Uterus (tissue), 3 donors: ENCODE measurements at regions not wholly inside any gene's neighbourhood (a gene's known extent, or its start where the extent isn't known, plus 50 kb on each side); places are given as distances from the start of the nearest gene placed in this dataset.
A peak's percentile ranks its signal among the peaks of the same experiment; 100 is the strongest.

ENCODE experiments used
- DNase-seq, 2 donors: peaks; one replicate each; pipeline ENCODE4 v3.0.0-alpha.2; 2019 to 2020
- H3K27ac ChIP-seq, 2 donors: fragments of 200-600 bp; sonication (generic); 1 replicate in 1 of 2; 2 replicates in 1 of 2; pipeline ENCODE4 v1.5.1; 2016 to 2018
- H3K27me3 ChIP-seq, 2 donors: fragments of 200-600 bp; sonication (generic); one replicate each; pipeline ENCODE4 v1.5.1; 2018 to 2019; ENCODE audit warnings: control low read depth in 1 of 2
- H3K36me3 ChIP-seq, 2 donors: fragments of 200-600 bp; sonication (generic); one replicate each; pipeline ENCODE4 v1.5.1; 2019; ENCODE audit warnings: control low read depth in 1 of 2
- H3K4me1 ChIP-seq, 2 donors: fragments of 200-600 bp; sonication (generic); one replicate each; pipeline ENCODE4 v1.5.1; 2018 to 2019; ENCODE audit warnings: control low read depth in 1 of 2
- H3K4me3 ChIP-seq, 2 donors: fragments of 200-600 bp; sonication (generic); 1 replicate in 1 of 2; 2 replicates in 1 of 2; pipeline ENCODE4 v1.5.1; 2018 to 2019; ENCODE audit warnings: mild to moderate bottlenecking in 1 of 2
- H3K9me3 ChIP-seq, 2 donors: fragments of 200-600 bp; sonication (generic); one replicate each; pipeline ENCODE4 v1.5.1; 2019; ENCODE audit warnings: control low read depth in 1 of 2
- POLR2A ChIP-seq, 2 donors: fragments of 450-650 bp; IDR thresholded peaks; one replicate each; pipeline ENCODE4 v1.6.1; 2016; ENCODE audit warnings: antibody characterized with exemption in 2 of 2, mild to moderate bottlenecking in 1 of 2, moderate library complexity in 1 of 2
- intact Hi-C: fragments of 100-400 bp; cut with DNase I; formaldehyde crosslinking; loops from one replicate; pipeline ENCODE4 v1.15.1; 2023; ENCODE audit warnings: low total_unique reads
- TF ChIP-seq, protein P1 (sequence below), 4 experiments: fragments of 200-600 bp in 2 of 4; fragments of 450-650 bp in 2 of 4; sonication (generic) in 2 of 4; IDR thresholded peaks; one replicate each; pipeline ENCODE4 v1.5.1; 2016 to 2019; ENCODE audit warnings: antibody characterized with exemption in 4 of 4, mild to moderate bottlenecking in 2 of 4, moderate library complexity in 1 of 4
- donor health status: DM: yes; HTN: yes; CAD: no.

DNA sequence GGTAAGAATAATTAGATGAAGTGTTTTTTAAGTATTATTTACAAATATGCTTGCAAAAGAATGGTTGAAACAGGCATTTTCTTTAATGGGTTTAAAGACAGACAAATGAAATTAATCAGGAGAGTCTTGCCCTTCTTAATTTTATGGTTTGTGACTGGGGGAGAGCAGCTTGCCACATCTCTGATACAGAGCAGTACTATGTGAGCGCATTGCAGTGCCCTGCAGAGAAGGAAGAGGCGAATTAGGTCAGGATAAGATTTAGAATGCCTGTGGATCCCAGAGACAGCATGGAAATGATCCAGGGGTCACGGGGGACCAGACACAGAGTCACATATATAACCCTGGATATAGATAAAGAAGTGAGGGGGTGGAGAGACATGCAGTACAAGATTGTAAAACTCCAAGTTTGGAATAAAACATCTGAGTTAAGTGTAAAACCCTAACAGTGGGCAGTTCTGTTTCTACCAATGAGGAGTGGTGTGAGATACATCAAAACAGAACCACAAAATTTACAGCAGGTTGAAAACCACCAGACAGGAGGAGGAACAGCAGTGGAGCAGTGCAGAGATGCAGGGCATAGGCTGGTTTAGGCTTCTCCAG is 125.5 kb downstream of the FAM204A start:
- H3K27me3 ChIP-seq = no peaks in the 10 kb centered on the region
- H3K9me3 ChIP-seq = no peaks in the 10 kb centered on the region
- peak overlapping the region; percentile 63 to 79 for H3K27ac ChIP-seq
- DNase-seq = peak; percentile 66 to 90
- H3K4me3 ChIP-seq = no peak overlapping the region
- TF ChIP-seq, protein P1, sequence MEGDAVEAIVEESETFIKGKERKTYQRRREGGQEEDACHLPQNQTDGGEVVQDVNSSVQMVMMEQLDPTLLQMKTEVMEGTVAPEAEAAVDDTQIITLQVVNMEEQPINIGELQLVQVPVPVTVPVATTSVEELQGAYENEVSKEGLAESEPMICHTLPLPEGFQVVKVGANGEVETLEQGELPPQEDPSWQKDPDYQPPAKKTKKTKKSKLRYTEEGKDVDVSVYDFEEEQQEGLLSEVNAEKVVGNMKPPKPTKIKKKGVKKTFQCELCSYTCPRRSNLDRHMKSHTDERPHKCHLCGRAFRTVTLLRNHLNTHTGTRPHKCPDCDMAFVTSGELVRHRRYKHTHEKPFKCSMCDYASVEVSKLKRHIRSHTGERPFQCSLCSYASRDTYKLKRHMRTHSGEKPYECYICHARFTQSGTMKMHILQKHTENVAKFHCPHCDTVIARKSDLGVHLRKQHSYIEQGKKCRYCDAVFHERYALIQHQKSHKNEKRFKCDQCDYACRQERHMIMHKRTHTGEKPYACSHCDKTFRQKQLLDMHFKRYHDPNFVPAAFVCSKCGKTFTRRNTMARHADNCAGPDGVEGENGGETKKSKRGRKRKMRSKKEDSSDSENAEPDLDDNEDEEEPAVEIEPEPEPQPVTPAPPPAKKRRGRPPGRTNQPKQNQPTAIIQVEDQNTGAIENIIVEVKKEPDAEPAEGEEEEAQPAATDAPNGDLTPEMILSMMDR (IDR thresholded peaks at IDR 0.05) = no peak
- no peak for TF ChIP-seq POLR2A (IDR thresholded peaks at IDR 0.05)
- no peaks in the 10 kb centered on the region for H3K36me3 ChIP-seq
- intact Hi-C loops = no loop called here
- no peaks in the 10 kb centered on the region for H3K4me1 ChIP-seq

DNA sequence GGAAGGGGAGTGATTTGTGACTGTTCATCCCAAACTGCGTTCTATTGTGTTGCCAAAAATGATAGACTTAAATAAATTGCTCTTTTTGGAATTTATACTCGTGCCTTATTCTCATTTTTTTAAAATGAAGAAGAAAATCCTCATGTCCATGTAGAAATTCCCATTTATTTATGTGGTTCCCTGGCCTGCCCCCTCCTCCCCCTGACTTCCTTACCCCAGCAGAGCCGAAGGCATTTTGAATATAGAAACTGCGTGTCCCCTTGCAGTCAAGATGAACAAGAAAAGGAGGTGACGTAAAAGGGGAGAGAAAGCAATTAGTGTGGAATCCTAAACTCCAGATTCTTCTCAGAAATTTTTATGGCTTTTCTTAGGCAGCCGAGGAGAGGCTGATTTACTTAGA is 126.1 kb downstream of the FAM204A start:
- TF ChIP-seq POLR2A (IDR thresholded peaks at IDR 0.05) = no peak
- TF ChIP-seq, protein P1 (IDR thresholded peaks at IDR 0.05) = no peak
- Histone ChIP-seq H3K4me1 (no peaks in the 10 kb centered on the region), H3K4me3 (no peak overlapping the region), H3K9me3 (no peaks in the 10 kb centered on the region), H3K27me3 (no peaks in the 10 kb centered on the region), H3K27ac (peak overlapping the region; percentile 63 to 79), H3K36me3 (no peaks in the 10 kb centered on the region)
- DNase-seq = peak in 1 of 2 donors; percentile 64
- intact Hi-C loops = no loop called here

DNA sequence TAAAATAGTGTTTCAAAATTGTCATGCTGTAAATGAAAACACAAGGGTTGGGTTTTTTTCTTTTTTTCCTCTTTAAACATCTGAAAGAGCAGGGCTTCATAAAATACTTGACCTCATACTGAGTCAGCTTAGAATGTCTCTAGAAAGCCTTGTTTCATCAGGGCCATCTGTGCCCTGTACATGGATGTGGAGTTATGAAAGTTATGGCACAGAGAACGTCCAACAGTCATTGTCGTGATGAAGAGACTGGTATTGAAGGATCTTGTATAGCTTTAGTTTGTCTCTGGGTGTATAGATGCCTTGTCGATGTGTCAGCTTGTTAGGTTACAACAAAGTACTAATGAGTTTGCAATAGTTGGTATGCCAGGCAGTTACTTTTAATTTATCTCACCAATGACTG is 127.3 kb downstream of the FAM204A start:
- H3K4me1 ChIP-seq = no peaks in the 10 kb centered on the region
- no peaks in the 10 kb centered on the region for H3K27me3 ChIP-seq
- H3K27ac ChIP-seq = peak overlapping the region; percentile 63 to 79
- H3K9me3 ChIP-seq = no peaks in the 10 kb centered on the region
- TF ChIP-seq, protein P1 (IDR thresholded peaks at IDR 0.05) = no peak
- no peak for TF ChIP-seq POLR2A (IDR thresholded peaks at IDR 0.05)
- DNase-seq = no peak
- intact Hi-C loops = no loop called here
- H3K36me3 ChIP-seq = no peaks in the 10 kb centered on the region
- H3K4me3 ChIP-seq = no peak overlapping the region

DNA sequence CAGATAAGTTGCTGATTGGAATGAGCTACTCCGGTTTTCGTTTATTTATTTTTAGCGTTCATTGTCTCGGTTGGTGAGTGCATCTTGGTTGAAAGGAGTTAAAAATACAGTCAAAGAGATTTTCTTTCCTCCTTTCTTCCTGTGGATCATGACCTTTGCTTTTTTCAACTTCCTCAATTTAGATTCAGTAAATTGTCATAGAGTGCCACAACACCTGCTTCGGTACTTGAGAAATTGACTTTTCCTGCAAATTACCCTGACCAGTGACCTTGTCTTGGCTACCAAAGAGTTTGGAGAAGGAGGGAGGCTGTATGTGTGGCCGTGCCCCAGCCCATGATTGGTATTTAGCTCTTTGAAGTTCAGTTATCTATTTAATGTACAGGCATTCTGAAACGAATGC is 128.7 kb downstream of the FAM204A start:
- TF ChIP-seq, protein P1 (IDR thresholded peaks at IDR 0.05) = no peak
- TF ChIP-seq POLR2A (IDR thresholded peaks at IDR 0.05) = no peak
- Histone ChIP-seq H3K4me1 (no peaks in the 10 kb centered on the region), H3K36me3 (no peaks in the 10 kb centered on the region), H3K27ac (peak overlapping the region in 1 of 2 donors; percentile 63), H3K27me3 (no peaks in the 10 kb centered on the region), H3K9me3 (no peaks in the 10 kb centered on the region), H3K4me3 (no peak overlapping the region)
- no peak for DNase-seq
- intact Hi-C loops = no loop called here

DNA sequence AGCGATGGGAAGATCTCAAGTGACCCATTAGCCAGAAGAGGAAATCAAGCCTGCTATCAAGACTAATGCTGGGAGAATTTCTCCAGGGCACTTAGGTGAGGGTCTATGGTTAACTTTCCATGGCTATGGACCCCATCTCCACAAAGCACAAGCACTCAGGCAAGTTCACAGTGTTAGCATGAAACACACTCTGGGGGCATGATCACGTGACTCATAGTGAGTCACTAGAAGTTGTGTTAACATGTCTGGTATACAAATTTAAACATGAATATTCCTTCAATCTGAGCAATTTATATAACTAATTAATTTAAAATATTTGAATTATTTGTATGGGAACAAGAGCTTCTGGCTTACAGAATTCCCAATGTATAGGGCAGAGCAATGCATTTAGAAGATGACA is 131.8 kb downstream of the FAM204A start:
- intact Hi-C loops = no loop called here
- Histone ChIP-seq H3K27me3 (no peaks in the 10 kb centered on the region), H3K36me3 (no peaks in the 10 kb centered on the region), H3K9me3 (no peaks in the 10 kb centered on the region), H3K27ac (no peak overlapping the region), H3K4me1 (no peaks in the 10 kb centered on the region), H3K4me3 (no peak overlapping the region)
- no peak for TF ChIP-seq POLR2A (IDR thresholded peaks at IDR 0.05)
- TF ChIP-seq, protein P1 (IDR thresholded peaks at IDR 0.05) = no peak
- DNase-seq = no peak
